HCT116 (cell line): ENCODE measurements at regions not wholly inside any gene's neighbourhood (a gene's known extent, or its start where the extent isn't known, plus 50 kb on each side); places are given as distances from the start of the nearest gene placed in this dataset.

Experiments used
- ATAC-seq: fragments of 200-7000 bp; cut with Tn5 transposase; 2 replicates; pipeline ENCODE4 v1.9.1; 2020; ENCODE audit warnings: mild to moderate bottlenecking, moderate library complexity
- BruUV-seq: library from RNA; stranded (reverse); fragments of 400-500 nt; replicated peaks from 2 replicates; lab custom pipeline; 2021; lab: Mats Ljungman, UMichigan
- CTCF ChIA-PET: fragments of 300-600 bp; sonication (Branson Sonifier 250); formaldehyde crosslinking; loops from one replicate; lab custom pipeline; 2021; ENCODE audit warnings: antibody characterized with exemption; lab: Charles Lee
- POLR2A ChIA-PET: fragments of 300-600, 350-600 bp; sonication (Branson Sonifier 250); formaldehyde crosslinking; loops from one replicate; lab custom pipeline; 2021; ENCODE audit warnings: antibody characterized with exemption; lab: Charles Lee
- RAD21 ChIA-PET, 2 experiments: fragments of 300-600 bp; sonication (Branson Sonifier 250); formaldehyde crosslinking; loops; one replicate each; lab custom pipeline; 2023; ENCODE audit warnings: low total read pairs in 2 of 2; ENCODE audit not compliant: uncharacterized antibody in 2 of 2, unreplicated experiment in 2 of 2, low non-redundant PET in 1 of 2; lab: Charles Lee
- DNase-seq: peaks from one replicate; pipeline ENCODE4 v3.0.0-alpha.2; 2010; ENCODE audit warnings: low read depth, low spot score
- H2AFZ ChIP-seq: fragments of 200-600 bp; shearing (Covaris generic), sonication (generic); 2 replicates; pipeline ENCODE4 v1.6.1; 2017; ENCODE audit warnings: low read depth, mixed run types, mixed read lengths, antibody characterized with exemption, low read length; ENCODE audit not compliant: poor library complexity, severe bottlenecking
- H3K27ac ChIP-seq: 2 replicates; pipeline ENCODE4 v1.5.1; 2012; ENCODE audit warnings: low read depth, low read length
- H3K27me3 ChIP-seq: fragments of 200-600 bp; sonication (generic); 2 replicates; pipeline ENCODE4 v1.6.1; 2016; ENCODE audit warnings: mixed run types, low read length, mixed read lengths; ENCODE audit not compliant: insufficient read depth
- H3K36me3 ChIP-seq, 2 experiments: fragments of 200-500 bp in 1 of 2; fragments of 200-600 bp in 1 of 2; sonication (Bioruptor generic) in 1 of 2; sonication (generic) in 1 of 2; 2 replicates each; pipeline versions ENCODE4 v1.5.1 to v1.6.1; 2014 to 2016; ENCODE audit warnings: low read length in 2 of 2, inconsistent platforms in 1 of 2, mixed read lengths in 1 of 2, mixed run types in 1 of 2; ENCODE audit not compliant: insufficient read depth in 2 of 2, control insufficient read depth in 1 of 2
- H3K4me1 ChIP-seq, 2 experiments: fragments of 200-600 bp in 1 of 2; sonication (generic) in 1 of 2; 2 replicates each; pipeline versions ENCODE4 v1.5.1 to v1.6.1; 2012 to 2017; ENCODE audit warnings: low read length in 2 of 2, inconsistent platforms in 1 of 2, mild to moderate bottlenecking in 1 of 2, mixed read lengths in 1 of 2, mixed run types in 1 of 2, moderate library complexity in 1 of 2; ENCODE audit not compliant: insufficient read depth in 2 of 2, control insufficient read depth in 1 of 2
- H3K4me2 ChIP-seq: fragments of 200-600 bp; sonication (generic); 2 replicates; pipeline ENCODE4 v1.6.1; 2017; ENCODE audit warnings: mixed run types, low read length, mixed read lengths
- H3K4me3 ChIP-seq, 2 experiments: fragments of 200-600 bp in 1 of 2; sonication (generic) in 1 of 2; replicated peaks in 1 of 2; 2 replicates each; pipeline ENCODE4 v1.5.1; 2011 to 2016; ENCODE audit warnings: low read length in 2 of 2, control low read depth in 1 of 2, low read depth in 1 of 2, mild to moderate bottlenecking in 1 of 2, mixed read lengths in 1 of 2, mixed run types in 1 of 2
- H3K79me2 ChIP-seq: fragments of 200-600 bp; sonication (generic); 2 replicates; pipeline ENCODE4 v1.6.1; 2017; ENCODE audit warnings: mild to moderate bottlenecking, mixed run types, low read length, moderate library complexity, mixed read lengths; ENCODE audit not compliant: insufficient read depth
- H3K9ac ChIP-seq: fragments of 200-600 bp; sonication (generic); 2 replicates; pipeline ENCODE4 v1.6.1; 2016; ENCODE audit warnings: low read length, mixed read lengths
- H3K9me2 ChIP-seq: fragments of 200-600 bp; sonication (generic), shearing (Covaris generic); 2 replicates; pipeline ENCODE4 v1.6.1; 2017; ENCODE audit warnings: mixed run types, mild to moderate bottlenecking, moderate library complexity; ENCODE audit not compliant: insufficient read depth
- H3K9me3 ChIP-seq, 2 experiments: fragments of 200-500 bp in 1 of 2; fragments of 200-600 bp in 1 of 2; sonication (Bioruptor generic) in 1 of 2; sonication (generic) in 1 of 2; 2 replicates each; pipeline ENCODE4 v1.6.1; 2014 to 2017; ENCODE audit warnings: low read length in 2 of 2, mixed read lengths in 2 of 2, inconsistent platforms in 1 of 2, low read depth in 1 of 2, mild to moderate bottlenecking in 1 of 2, mixed run types in 1 of 2, moderate library complexity in 1 of 2; ENCODE audit not compliant: control insufficient read depth in 1 of 2, insufficient read depth in 1 of 2
- H4K20me1 ChIP-seq: fragments of 200-600 bp; sonication (generic), shearing (Covaris generic); 2 replicates; pipeline ENCODE4 v1.6.1; 2017; ENCODE audit warnings: mixed run types, mild to moderate bottlenecking, moderate library complexity; ENCODE audit not compliant: insufficient read depth
- ELF1 ChIP-seq: IDR thresholded peaks from 2 replicates; pipeline ENCODE4 v1.6.1; 2012; ENCODE audit warnings: low read depth, borderline replicate concordance
- EZH2 ChIP-seq: fragments of 200-600 bp; sonication (generic); IDR thresholded peaks from 2 replicates; pipeline ENCODE4 v1.6.1; 2017; ENCODE audit warnings: antibody characterized with exemption, mixed run types
- POLR2A ChIP-seq: IDR thresholded peaks from 2 replicates; pipeline ENCODE4 v1.7.0; 2011; ENCODE audit warnings: borderline replicate concordance; ENCODE audit not compliant: insufficient read depth, insufficient read length; ENCODE audit errors: extremely low read depth
- POLR2AphosphoS5 ChIP-seq: IDR thresholded peaks from 2 replicates; pipeline ENCODE4 v1.6.1; 2011; ENCODE audit warnings: mild to moderate bottlenecking, low read depth, low read length, moderate library complexity
- RAD21 ChIP-seq: IDR thresholded peaks from 2 replicates; pipeline ENCODE4 v1.6.1; 2012; ENCODE audit warnings: low read depth, mild to moderate bottlenecking
- YY1 ChIP-seq: IDR thresholded peaks from 2 replicates; pipeline ENCODE4 v1.6.1; 2011; ENCODE audit warnings: low read length, low read depth, moderate library complexity, mild to moderate bottlenecking; ENCODE audit not compliant: insufficient replicate concordance; ENCODE audit errors: extremely low read depth
- intact Hi-C: fragments of 100-400 bp; cut with micrococcal nuclease; formaldehyde crosslinking; loops from 2 replicates; pipeline ENCODE4 v1.10.0; 2022
- TF ChIP-seq, protein P1 (sequence below): IDR thresholded peaks from 2 replicates; pipeline ENCODE4 v1.6.1; 2011; ENCODE audit warnings: mild to moderate bottlenecking, low read length, moderate library complexity; ENCODE audit not compliant: insufficient replicate concordance; ENCODE audit errors: extremely low read depth
- TF ChIP-seq, protein P2 (sequence below), 3 experiments: fragments of 200-600 bp in 1 of 3; sonication (generic) in 1 of 3; IDR thresholded peaks in 2 of 3; conservative IDR thresholded peaks in 1 of 3; 2 replicates each; pipeline ENCODE4 v1.5.1; 2012 to 2017; ENCODE audit warnings: low read depth in 2 of 3, low read length in 2 of 3, antibody characterized with exemption in 1 of 3, borderline replicate concordance in 1 of 3, control low read depth in 1 of 3, mild to moderate bottlenecking in 1 of 3, mixed read lengths in 1 of 3, mixed run types in 1 of 3, moderate library complexity in 1 of 3; ENCODE audit not compliant: insufficient read depth in 1 of 3

DNA sequence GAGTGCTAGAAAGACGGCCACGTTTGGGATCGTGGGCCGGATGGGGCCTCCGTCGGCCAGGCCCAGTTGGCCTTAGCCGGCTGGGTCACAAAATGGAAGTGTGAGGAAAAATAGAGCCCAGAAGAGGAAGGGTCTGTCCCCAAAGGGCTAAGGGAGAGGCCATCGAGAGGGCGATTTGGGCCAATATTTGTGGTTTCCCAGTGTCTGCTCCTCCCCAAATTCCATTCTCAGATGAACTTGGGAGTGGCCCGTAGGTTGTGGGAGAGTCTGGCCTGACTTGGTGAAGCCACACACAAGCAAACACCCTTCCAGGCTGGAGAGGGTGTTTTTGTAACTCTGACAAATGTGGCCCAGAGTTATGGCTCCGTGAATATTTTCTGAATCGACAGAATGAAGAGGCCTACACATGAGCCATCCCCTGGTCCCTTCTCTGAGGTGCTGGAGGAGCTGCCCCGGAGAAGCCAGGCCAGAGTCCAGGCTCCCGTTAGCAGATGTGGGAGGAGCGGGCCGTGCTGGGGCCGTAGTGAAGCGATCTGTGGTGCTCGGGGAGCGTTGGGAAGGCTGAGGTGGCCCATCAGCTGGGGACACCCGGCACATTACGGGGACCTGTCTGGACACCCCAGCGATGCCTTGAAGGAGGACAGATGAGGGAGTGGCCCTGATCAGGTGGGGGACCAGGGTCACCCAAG, 73.5 kb upstream of the PPARA start:
- Histone ChIP-seq H3K79me2 (peaks cover 100% of the 10 kb centered on the region), H3K4me3 (peak overlapping the region; percentile 64 to 90), H3K4me2 (peak overlapping the region; percentile 99), H4K20me1 (no peaks in the 10 kb centered on the region), H3K9me3 (no peaks in the 10 kb centered on the region), H3K36me3 (peaks cover 7 to 47% of the 10 kb centered on the region in 2 experiments), H2AFZ (no peak overlapping the region), H3K27me3 (no peaks in the 10 kb centered on the region), H3K4me1 (peaks cover 54 to 78% of the 10 kb centered on the region in 2 experiments), H3K9me2 (no peaks in the 10 kb centered on the region), H3K27ac (peak overlapping the region; percentile 100), H3K9ac (peak overlapping the region; percentile 99)
- DNase-seq (no peak), ATAC-seq (no peak; the same call in 1 of the 2 replicates)
- BruUV-seq, result no TSS peak
- intact Hi-C loops, result no loop called here
- ChIA-PET CTCF (interaction anchor here (3.6 kb wide), 1 partner anchor 70 kb away, joined by 13 read pairs; no protein-coding TSS in a partner anchor), POLR2A (no interaction called here), RAD21 (no interaction called here)
- no peak for TF ChIP-seq POLR2A
- no peak for TF ChIP-seq ELF1
- TF ChIP-seq, protein P1, sequence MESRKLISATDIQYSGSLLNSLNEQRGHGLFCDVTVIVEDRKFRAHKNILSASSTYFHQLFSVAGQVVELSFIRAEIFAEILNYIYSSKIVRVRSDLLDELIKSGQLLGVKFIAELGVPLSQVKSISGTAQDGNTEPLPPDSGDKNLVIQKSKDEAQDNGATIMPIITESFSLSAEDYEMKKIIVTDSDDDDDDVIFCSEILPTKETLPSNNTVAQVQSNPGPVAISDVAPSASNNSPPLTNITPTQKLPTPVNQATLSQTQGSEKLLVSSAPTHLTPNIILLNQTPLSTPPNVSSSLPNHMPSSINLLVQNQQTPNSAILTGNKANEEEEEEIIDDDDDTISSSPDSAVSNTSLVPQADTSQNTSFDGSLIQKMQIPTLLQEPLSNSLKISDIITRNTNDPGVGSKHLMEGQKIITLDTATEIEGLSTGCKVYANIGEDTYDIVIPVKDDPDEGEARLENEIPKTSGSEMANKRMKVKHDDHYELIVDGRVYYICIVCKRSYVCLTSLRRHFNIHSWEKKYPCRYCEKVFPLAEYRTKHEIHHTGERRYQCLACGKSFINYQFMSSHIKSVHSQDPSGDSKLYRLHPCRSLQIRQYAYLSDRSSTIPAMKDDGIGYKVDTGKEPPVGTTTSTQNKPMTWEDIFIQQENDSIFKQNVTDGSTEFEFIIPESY, result no peak
- no peak for TF ChIP-seq YY1
- no peak for TF ChIP-seq RAD21
- TF ChIP-seq EZH2, result no peak
- TF ChIP-seq POLR2AphosphoS5, result no peak
- TF ChIP-seq, protein P2, sequence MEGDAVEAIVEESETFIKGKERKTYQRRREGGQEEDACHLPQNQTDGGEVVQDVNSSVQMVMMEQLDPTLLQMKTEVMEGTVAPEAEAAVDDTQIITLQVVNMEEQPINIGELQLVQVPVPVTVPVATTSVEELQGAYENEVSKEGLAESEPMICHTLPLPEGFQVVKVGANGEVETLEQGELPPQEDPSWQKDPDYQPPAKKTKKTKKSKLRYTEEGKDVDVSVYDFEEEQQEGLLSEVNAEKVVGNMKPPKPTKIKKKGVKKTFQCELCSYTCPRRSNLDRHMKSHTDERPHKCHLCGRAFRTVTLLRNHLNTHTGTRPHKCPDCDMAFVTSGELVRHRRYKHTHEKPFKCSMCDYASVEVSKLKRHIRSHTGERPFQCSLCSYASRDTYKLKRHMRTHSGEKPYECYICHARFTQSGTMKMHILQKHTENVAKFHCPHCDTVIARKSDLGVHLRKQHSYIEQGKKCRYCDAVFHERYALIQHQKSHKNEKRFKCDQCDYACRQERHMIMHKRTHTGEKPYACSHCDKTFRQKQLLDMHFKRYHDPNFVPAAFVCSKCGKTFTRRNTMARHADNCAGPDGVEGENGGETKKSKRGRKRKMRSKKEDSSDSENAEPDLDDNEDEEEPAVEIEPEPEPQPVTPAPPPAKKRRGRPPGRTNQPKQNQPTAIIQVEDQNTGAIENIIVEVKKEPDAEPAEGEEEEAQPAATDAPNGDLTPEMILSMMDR (IDR thresholded peaks at IDR 0.05 in 2 of 3, conservative IDR thresholded peaks at IDR 0.05 in 1 of 3; ENCODE audit: borderline replicate concordance in 1 of 3, insufficient read depth in 1 of 3, low read depth in 2 of 3, low read length in 2 of 3), result no peak
